T1000 (cell line): ENCODE measurements at regions not wholly inside any gene's neighbourhood (a gene's known extent, or its start where the extent isn't known, plus 50 kb on each side); places are given as distances from the start of the nearest gene placed in this dataset.
A peak's percentile ranks its signal among the peaks of the same experiment; 100 is the strongest.
"Not testable (repeated sequence)": the region's sequence is repeated elsewhere in the genome, so short reads cannot be mapped to it uniquely, and the experiment has no call there.

Experiments used
- DNase-seq: peaks from one replicate; lab custom pipeline; 2025; ENCODE audit warnings: mixed read lengths; lab: John Stamatoyannopoulos, UW

DNA sequence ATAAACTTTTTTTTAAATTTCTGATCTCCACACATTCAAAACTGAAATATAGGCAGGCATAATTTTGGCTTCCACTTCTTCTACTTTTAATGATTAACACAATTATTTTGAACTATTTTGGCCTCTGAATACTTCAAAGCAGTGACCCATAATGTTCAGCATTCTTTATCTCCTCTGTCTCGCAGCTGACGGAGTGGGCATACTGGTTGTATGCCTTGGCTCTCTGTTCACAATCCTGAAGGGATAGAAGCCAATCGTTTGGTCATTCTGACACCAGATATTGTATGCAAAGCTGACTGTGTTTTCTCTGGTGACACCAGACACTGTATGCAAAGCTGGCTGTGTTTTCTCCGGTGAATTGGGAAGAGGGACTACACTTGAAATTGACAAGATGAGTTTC, 833.0 kb downstream of the EFNB2 start:
- DNase-seq: no peak

DNA sequence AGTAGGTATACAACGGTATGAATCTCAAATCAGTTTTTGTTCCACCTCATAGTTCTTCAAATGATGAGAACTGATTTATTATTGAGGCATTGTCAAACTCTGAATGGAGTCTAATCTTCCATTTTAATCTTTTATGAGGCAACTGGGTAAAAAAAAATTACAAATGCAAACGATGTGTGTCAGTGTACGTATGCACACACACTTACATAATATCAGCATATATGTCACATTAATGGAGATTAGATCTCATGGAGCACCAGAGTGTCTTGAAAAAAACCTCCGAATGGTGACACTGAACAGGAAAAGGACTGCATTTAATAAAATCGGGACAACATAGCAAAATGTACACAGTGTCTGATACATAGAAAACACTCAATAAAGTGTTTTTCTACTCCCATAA, 842.7 kb downstream of the EFNB2 start:
- DNase-seq: no peak

DNA sequence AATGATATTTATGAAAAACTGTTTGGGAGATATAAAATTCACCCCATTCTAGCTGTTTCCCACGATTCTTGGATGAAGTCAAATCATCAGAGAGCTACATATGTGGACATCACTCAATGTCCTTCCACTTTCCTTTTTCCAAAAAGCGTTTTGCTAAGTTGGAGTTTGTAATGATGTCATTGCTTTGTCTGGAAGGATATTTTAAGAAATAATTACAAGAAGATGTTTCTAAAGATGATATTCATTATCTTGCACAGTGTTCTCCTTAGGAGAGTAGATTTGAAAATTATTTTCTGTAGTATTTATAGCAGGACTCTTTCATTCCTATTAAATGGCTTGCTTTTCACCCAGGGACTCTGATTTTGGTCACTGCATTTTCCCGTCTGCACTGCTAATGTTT, 851.2 kb downstream of the EFNB2 start:
- DNase-seq: no peak

DNA sequence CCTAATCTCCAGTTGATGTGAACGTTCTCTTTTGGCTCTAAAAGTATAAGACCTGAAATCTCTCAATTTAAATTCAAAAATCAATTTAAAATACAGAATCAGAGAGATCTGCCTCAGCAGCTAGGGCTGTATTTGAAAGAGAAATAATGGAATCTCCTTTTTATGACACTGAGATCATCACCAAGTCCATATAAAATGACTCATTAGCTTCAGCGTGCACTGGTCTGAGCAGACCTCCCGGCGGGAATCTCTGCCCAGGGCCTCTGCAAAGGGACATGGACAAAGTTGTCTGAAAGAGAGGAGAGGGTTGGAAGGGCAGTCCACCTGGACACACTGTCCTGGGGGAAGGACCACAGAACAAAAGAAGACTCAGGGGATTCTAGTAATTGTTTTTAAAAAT, 855.6 kb downstream of the EFNB2 start:
- no peak for DNase-seq

DNA sequence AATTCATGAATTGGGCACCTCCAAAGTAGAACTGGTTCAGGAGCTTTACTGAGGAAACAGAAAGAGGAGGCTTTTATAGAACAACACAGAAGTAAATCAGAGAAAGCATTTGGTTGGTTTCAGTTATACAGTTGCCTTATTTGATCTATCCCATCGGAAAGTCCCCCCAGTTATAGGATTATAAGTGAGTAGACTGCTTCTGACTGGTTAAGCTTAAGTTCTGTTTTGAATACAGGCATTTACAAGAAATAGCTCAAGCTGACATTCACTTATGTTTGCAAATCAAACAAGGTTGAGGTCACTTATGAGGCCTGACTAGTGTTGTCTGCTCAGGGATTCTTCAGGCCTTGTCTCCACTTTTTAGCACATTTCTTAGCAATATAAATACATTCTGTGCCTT, 857.4 kb downstream of the EFNB2 start:
- DNase-seq: no peak

DNA sequence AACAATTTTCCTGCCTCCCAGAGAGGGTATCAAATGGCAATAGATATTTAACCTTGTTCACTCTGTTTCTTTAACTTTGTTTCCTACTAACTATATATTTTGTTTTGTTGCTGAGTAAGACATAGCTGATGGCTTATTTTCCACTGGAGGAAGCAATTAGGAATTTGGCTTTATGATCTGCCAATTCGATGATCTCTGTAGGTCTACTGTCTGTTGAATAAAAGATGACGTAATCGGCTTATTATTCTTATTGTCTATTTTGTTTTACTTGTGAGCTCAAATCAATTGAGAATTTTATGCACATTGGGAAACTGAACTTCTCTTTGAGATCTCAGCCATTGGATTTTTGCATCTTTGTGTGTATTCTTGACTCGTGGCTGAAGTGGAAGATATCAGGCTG, 862.6 kb downstream of the EFNB2 start:
- DNase-seq: no peak

DNA sequence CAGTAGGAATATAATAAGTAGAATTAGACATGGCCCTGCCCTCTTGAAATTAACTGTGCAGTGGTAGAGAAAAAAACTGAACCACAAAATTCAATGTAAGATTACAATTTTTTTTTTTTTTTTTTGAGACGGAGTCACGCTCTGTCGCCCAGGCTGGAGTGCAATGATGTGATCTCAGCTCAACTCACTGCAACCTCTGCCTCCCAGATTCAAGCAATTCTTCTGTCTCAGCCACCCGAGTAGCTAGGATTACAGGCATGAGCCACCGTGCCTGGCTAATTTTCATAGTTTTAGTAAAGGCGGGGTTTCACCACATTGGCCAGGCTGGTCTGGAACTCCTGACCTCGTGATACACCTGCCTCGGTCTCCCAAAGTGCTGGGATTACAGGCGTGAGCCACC, 864.3 kb downstream of the EFNB2 start:
- DNase-seq: not testable (repeated sequence)

DNA sequence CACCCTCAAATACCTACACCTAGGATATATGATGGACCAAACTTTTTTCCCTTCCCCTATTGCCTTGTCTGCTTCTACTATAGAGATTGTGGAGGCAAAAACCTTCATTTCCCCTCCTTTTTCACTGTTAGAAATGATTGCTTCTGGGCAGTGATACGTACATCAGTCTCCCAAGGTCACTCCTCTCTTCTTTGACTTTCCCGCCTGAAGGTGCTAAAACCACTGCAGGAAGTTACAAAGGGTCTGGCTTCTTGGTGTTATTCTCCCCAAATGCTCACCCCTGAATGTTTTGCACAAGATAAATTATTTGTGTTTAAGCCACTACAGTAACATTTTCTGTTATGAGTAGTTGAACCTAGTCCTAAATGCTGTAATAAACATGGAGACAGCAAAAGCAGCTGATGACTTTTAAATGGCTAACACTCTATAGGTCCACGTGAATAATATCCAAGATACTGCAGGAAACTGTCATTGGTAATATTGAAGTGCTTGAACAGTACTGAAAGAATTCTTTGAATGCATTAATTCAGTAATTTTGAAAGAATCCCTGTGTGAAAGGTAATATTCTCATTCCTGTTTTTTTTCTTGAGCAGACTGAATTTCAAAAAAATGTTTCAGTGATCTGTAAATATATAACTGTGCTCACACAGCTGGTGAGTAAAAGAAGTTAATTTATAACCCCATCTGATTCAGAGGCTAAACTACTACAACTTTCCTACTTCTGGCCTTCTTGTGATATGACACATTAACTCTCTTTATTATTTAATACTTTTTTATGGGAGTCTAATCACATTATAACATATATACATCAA, 865.1 kb downstream of the EFNB2 start:
- DNase-seq: no peak

DNA sequence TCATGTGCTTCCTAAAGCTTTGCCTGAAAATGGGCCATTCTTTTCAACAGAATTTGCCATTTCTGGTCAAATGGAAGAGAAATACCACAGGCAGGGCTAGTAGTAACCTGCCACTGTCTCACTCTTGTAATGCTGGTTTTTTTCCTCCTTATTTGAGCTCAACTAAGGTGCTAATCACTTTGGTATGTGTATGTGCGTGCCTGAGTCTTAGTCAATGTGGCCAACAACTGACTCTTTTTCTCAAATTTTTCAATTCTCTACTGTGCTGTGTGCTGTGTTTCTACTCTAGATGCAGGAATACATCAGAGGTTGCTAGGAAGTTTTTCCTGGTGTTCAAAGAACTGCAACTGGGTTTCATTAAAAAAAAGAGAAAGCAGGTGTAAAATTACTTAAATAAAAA, 870.2 kb downstream of the EFNB2 start:
- DNase-seq: no peak

DNA sequence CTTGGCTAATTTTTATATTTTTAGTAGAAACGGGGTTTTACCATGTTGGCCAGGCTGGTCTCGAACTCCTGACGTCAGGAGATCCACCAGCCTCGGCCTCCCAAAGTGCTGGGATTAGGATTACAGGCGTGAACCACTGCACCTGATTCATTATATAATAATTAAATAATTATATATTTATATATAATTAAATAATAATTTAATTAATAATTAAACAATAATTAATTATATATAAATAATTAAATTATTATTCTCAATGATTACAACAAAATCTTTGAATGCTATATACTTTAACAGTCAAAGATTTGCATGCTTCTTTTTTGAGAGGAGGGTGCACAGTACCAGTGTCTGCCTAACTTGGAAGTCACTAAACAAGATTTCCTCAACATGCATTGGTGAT, 872.3 kb downstream of the EFNB2 start:
- DNase-seq: no peak

DNA sequence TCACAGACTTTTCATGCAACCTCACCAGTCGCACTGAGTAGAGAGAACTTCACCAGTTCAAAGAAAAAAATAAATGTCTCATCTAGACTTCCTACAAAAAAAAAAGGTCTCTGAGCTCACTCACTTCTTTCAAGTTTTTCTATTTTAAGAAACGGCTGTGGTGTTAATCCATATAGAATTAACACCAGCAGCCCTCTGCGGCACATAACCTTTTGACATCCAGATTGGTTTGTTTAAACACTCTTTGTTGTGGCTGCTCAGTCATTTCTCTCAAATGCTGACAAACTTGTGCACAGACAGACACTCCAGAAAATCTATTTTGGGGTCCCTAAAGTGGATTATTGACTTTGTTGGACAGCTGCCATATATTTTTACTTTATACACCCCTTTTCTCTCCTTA, 874.9 kb downstream of the EFNB2 start:
- DNase-seq: no peak

DNA sequence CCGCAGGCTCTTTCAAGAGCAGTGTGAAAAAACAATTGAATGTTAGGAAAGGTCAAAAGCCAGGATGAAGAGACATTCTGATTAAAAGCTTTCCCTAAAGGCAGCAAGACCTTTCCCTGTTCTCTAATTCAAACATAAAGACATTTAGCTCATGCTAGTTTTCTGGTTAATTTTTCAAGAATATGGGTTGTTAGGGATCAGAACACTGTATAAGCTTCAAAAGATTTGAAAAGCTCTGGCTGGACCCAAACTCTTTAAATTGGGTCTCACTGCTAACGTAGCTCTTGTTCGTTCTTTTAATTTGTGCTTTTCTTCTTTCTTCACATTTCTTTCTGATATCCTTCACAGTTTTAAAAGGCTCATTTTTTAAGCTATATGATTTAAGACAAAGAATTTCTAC, 877.0 kb downstream of the EFNB2 start:
- no peak for DNase-seq

DNA sequence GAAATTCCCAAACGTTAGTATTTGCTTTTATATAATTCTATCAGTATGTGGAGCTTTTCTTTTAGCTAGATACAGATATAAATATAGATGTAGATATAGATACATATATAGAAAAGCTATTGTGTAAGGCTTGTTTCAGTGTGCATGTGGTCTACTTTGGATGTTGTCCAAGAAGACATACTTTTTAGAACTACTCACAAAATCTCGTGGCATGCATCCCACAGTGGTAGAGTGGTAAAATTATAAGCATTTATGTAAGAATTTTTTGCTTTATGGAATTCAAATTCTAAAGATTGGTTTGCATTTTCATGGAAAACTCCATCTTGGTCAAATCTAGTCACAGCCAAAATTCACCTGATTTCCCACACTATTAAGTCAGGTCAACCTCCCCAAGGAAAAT, 880.4 kb downstream of the EFNB2 start:
- no peak for DNase-seq

DNA sequence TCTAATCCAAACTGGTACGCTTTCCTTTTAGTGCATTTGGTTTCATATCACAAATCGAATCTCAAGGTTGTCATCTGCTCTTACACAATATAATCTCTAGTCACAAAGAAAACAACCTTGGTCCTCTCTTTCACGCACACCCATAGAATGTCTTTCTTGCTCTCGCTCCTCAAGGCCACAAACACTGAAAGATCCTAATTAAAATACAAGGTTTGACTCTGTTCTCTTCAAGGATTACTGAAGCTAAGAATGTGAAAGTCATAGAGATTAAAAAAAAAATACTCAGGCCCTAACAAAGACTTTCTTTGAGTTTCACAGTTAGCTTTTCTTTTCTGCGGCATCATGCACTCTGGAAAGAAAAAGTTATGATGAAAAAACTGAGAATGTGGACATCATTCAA, 891.5 kb downstream of the EFNB2 start:
- DNase-seq: no peak

DNA sequence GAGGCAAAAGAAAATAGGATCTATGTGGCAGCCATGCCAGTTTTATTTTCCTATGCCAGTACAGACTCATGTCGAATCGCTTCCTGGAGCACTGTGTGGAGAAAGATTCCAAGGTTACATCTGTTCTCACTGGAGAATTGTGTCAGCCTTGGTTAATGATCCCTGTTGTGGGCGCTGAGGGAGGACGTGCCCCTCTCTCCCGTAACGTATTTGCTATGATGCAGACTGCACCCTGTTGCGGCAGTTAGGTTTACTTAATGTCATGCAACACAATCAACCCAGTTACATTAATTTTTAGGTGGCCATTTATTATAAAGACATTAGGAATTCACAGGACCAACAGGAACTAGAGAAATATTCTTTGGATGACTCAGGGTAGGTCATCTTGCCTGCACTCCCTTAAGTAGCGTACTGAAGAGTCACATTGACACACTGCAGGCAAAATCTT, 892.9 kb downstream of the EFNB2 start:
- no peak for DNase-seq

DNA sequence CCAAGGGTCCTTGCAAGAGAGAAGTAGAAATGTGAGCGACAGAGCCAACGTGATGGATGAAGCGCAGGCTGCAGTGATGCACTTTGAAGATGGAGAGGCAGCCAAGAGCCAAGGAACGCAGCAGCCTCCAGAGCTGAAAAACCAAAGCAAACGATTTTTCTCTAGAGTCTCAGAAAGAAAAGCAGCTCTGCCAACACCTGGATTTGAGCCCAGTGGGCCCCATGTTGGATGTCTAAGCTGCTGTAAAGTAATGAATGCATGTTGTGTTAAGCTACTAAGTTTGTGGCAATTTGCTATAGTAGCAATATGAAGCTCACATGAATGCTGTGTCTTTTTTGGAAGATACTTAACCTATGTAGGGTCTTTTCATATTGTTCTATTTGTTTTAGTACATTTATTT, 894.3 kb downstream of the EFNB2 start:
- no peak for DNase-seq

DNA sequence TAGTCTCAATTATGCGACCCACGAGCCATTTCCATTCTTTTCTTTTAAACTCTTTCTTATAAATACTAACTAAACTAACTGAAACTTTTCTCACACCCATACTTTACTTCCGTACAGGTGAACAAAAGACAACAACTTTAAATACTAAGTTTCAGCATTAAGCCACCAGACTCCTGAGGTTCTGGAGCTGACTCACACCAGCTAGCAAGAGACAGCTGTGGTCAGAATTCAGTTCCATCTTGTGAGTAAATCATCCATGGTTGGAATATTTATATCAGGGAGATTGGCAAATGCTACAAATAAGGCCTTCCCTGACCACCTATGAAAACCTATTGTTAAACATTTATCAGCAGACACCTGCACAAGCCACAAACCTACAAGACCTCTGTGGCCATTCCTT, 897.0 kb downstream of the EFNB2 start:
- no peak for DNase-seq

DNA sequence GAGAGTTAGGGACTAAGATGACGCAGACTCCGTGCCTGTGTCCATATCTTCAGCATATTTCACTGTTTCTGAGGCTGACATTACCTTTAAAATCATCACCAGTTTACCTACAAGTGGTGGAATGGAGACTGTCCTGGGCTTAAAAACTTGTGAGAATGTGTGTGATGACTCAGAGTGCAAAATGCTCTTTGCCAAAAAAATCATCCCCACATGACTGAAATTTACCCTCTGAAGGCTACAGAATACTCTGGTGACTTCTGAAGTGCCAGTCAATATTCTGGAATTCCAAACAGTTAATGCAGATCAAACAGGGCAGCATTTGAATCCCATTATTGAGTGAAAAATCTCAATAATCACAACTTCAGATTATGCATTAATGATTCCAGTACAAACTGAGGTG, 901.4 kb downstream of the EFNB2 start:
- no peak for DNase-seq

DNA sequence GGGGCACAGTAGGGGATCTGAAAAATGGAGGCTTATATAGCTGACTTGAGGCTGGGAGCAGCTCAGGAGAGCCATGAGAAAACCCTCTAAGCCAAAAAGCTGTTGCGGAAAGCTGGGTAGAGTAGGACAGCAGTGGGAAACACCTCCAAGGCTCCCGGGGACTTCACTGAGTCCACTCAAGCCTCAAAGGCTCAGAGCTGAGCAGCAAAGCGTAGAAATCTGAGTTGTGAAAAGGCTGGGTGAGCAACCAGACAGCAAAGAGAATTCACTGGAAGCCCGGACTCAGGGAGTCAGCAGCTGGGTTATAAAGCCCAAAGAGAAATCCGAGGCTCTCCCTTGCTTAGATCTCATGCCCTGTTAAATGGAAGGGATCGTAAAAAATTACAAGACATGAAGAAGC, 905.0 kb downstream of the EFNB2 start:
- no peak for DNase-seq

DNA sequence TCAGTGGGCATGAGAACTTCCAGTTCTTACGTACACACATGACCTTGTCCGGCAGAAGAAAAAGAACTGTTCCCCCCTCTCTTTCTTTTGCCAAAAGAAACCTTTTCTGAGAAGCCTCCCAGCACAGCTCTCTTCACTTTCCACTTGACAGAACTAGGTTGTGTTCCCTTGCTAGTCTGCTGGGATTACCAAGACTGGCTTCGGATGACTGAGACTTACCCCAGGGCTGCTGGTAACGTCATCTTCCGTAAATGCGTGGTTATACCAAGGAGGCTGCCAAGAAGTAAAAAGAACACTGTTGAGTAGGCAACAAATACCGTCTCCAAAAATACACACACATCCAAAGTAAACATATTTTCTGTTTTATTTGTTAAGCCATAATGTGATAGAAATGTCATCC, 908.2 kb downstream of the EFNB2 start:
- no peak for DNase-seq

DNA sequence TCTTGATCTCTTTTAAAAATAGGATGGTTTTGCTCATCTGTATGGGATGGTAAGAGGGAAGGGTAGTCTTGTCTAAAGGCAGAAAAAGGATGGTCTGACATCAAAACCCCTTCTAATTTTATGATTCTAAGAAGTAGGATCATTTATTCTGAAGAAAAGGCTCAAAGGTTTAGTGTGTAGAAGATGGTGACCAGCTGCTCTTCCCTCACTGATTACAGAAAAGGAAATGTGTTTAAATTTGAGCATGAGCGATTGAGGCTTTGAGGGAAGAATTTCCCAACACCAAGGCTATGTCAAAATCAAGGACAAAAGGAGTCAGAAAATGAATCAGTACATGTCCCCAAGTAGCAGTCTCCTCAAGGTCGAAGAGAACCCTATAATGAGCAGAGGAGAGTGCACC, 909.8 kb downstream of the EFNB2 start:
- no peak for DNase-seq

DNA sequence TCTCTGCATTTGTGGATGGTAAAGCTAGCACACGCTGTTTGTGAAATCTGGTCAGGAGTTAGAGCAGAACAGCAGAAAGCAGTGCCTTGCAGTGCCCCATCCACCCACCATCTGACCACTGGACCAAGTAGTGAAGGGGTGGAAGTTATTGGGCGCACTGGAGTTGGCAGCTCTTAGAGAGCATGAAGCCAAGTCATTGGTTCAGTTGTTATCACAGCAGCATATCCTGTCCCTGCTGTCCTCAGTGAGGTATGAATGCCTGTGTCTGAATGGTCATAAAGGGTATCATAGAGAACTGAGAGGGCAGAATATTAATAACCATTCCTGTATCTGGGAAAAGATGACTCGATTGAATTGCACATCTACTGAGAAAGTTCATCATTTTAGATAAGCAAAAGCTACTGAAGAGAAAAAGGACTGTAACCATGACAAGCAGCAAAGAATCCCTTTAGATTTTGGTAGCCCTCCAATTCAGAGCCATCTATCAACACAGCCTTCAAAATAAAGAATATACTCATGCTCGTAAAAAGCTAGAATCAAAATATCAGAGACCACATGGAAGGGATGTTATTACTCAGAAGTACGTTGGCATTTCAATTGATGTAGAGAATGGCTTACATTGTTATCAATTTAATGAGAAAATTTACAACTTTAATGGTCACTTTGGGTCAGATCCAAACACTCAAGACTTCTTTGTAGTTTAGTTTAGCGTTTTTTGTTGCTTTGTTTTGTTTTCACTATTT, 919.0 kb downstream of the EFNB2 start:
- DNase-seq: peak; percentile 1

DNA sequence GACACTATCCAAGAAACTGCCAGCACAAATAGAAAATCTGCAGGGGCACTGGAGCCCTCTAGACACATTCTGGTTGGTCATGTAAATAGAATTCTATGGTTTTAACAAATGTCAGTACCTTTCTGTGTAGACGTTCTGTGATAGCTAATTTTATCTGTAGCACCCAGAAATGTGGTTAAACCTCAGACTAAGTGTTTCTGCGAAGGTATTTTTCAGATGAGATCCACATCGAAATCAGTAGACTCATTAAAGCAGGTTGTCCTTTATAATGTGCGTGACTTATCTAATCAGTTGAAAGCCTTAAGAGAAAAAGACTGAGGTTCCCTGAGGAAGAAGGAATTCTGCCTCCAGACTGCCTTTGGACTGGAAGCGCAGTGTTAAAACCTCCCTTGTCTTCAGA, 922.9 kb downstream of the EFNB2 start:
- no peak for DNase-seq

DNA sequence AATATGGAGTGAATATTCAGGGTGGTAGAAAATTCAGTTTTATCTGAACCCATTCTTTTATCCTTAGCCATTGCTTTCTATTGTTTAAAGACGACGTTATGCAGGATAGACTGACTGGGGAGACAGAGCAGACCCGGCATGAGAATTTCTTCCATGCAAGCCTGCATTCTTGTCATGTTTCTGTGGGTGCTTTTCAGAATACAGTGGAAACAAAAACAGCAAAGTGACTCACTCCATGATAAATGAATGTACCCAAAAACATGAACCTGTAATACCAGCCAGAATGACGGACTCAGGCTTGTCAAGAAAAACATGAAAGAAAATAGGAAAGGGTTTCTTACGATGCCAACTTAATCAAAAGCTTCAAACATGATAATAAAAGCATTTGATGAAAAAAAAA, 924.0 kb downstream of the EFNB2 start:
- no peak for DNase-seq
